ENCODE measurements at regions not wholly inside any gene's neighbourhood (a gene's known extent, or its start where the extent isn't known, plus 50 kb on each side); places are given as distances from the start of the nearest gene placed in this dataset.

DNA sequence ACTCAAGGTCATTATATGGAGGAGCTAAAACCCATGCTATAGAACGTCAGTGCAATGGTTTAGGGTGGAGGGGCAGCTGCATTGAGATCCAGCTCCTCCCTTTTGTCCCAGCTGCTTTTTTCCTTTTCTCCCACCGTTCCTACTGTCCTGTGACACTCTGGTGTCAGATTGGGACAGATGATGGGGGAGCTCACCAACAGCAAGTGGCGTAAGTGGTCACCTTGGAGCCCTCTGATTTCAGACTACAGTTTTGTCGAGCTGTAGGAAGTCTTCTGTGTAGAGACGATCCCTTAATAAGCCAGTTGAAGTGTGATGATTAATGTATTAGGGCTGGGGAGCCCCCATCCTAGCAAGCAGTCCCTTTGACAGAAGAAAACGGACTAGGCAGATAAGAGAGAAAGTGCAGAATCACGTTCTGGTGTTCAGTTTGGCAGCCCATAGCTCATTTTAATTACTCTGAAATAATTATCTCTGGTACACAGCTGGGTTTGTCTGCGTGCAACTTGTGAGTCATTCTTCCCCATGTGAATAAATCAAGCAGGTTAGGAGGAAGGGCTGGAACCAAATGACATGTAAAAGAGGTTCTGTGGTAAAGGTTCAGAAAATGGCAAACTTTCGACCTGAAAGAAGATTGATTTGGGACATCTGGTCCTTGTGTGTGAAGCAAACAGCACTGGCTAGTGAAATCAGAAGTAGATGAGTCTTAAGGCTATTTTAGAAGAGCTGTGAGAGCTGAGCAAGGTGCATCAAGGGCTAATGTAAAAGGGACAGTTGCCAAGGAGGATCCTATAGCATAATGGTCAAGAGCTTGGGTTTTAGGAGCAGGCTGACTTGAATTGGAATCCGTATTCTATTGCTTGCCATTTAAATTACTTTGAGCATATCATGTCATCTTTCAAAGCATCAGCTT lies 241.4 kb downstream of the EDEM1 start:
- no peak for TF ChIP-seq GATA3 (IDR thresholded peaks at IDR 0.05; ENCODE audit: low read depth, low read length)
- no peak for TF ChIP-seq GATA2 (IDR thresholded peaks at IDR 0.05; ENCODE audit: low read depth, low read length)
